ENCODE measurements at regions not wholly inside any gene's neighbourhood (a gene's known extent, or its start where the extent isn't known, plus 50 kb on each side); places are given as distances from the start of the nearest gene placed in this dataset.

- Histone ChIP-seq H3K36me3 (ENCODE audit: control insufficient read depth, insufficient read depth, low read length) (no peaks in the 10 kb centered on the region), H3K4me2 (ENCODE audit: low read length) (no peak overlapping the region), H3K4me1 (no peaks in the 10 kb centered on the region), H3K27me3 (ENCODE audit: control insufficient read depth, insufficient read depth, low read length) (no peaks in the 10 kb centered on the region), H3K9me3 (ENCODE audit: control insufficient read depth, low read length) (no peaks in the 10 kb centered on the region), H3K4me3 (ENCODE audit: low read depth, low read length) (no peak overlapping the region), H3K79me2 (no peaks in the 10 kb centered on the region), H3K9ac (no peak overlapping the region), H2AFZ (no peak overlapping the region), H3K27ac (no peak overlapping the region)
- TF ChIP-seq CTCF (IDR thresholded peaks at IDR 0.05), result no peak
Measured at GRCh38 chr4:175066923-175067627, 148.9 kb downstream of the ADAM29 start.

- Histone ChIP-seq H3K36me3 (ENCODE audit: control insufficient read depth, insufficient read depth, low read length) (no peaks in the 10 kb centered on the region), H3K27ac (no peak overlapping the region), H3K27me3 (ENCODE audit: control insufficient read depth, insufficient read depth, low read length) (no peaks in the 10 kb centered on the region), H3K79me2 (no peaks in the 10 kb centered on the region), H2AFZ (no peak overlapping the region), H3K9ac (no peak overlapping the region), H3K4me1 (no peaks in the 10 kb centered on the region), H3K4me3 (ENCODE audit: low read depth, low read length) (no peak overlapping the region), H3K4me2 (ENCODE audit: low read length) (no peak overlapping the region), H3K9me3 (ENCODE audit: control insufficient read depth, low read length) (no peaks in the 10 kb centered on the region)
- TF ChIP-seq CTCF (IDR thresholded peaks at IDR 0.05), result no peak
Measured at GRCh38 chr4:175068266-175068665, 150.1 kb downstream of the ADAM29 start.

GRCh38 chr4:175070444-175070843 lies 152.3 kb downstream of the ADAM29 start:
- no peak overlapping the region for H2AFZ ChIP-seq
- H3K9ac ChIP-seq, result no peak overlapping the region
- no peaks in the 10 kb centered on the region for H3K27me3 ChIP-seq (ENCODE audit: control insufficient read depth, insufficient read depth, low read length)
- H3K9me3 ChIP-seq (ENCODE audit: control insufficient read depth, low read length), result no peaks in the 10 kb centered on the region
- H3K79me2 ChIP-seq, result no peaks in the 10 kb centered on the region
- no peak for TF ChIP-seq CTCF (IDR thresholded peaks at IDR 0.05)
- no peak overlapping the region for H3K4me2 ChIP-seq (ENCODE audit: low read length)
- H3K27ac ChIP-seq, result no peak overlapping the region
- no peaks in the 10 kb centered on the region for H3K4me1 ChIP-seq
- no peaks in the 10 kb centered on the region for H3K36me3 ChIP-seq (ENCODE audit: control insufficient read depth, insufficient read depth, low read length)
- H3K4me3 ChIP-seq (ENCODE audit: low read depth, low read length), result no peak overlapping the region

- Histone ChIP-seq H3K27ac (no peak overlapping the region), H2AFZ (no peak overlapping the region), H3K79me2 (no peaks in the 10 kb centered on the region), H3K36me3 (ENCODE audit: control insufficient read depth, insufficient read depth, low read length) (no peaks in the 10 kb centered on the region), H3K27me3 (ENCODE audit: control insufficient read depth, insufficient read depth, low read length) (no peaks in the 10 kb centered on the region), H3K4me1 (no peaks in the 10 kb centered on the region), H3K4me3 (ENCODE audit: low read depth, low read length) (no peak overlapping the region), H3K9ac (no peak overlapping the region), H3K4me2 (ENCODE audit: low read length) (no peak overlapping the region), H3K9me3 (ENCODE audit: control insufficient read depth, low read length) (no peaks in the 10 kb centered on the region)
- no peak for TF ChIP-seq CTCF (IDR thresholded peaks at IDR 0.05)
Measured at GRCh38 chr4:175071123-175071522, 153.0 kb downstream of the ADAM29 start.

GRCh38 chr4:175087145-175087544 lies 169.0 kb downstream of the ADAM29 start:
- H3K4me2 ChIP-seq (ENCODE audit: low read length), result no peak overlapping the region
- no peak overlapping the region for H3K27ac ChIP-seq
- no peaks in the 10 kb centered on the region for H3K9me3 ChIP-seq (ENCODE audit: control insufficient read depth, low read length)
- no peak overlapping the region for H2AFZ ChIP-seq
- no peaks in the 10 kb centered on the region for H3K36me3 ChIP-seq (ENCODE audit: control insufficient read depth, insufficient read depth, low read length)
- no peaks in the 10 kb centered on the region for H3K4me1 ChIP-seq
- no peak overlapping the region for H3K9ac ChIP-seq
- no peak overlapping the region for H3K4me3 ChIP-seq (ENCODE audit: low read depth, low read length)
- no peak for TF ChIP-seq CTCF (IDR thresholded peaks at IDR 0.05)
- H3K27me3 ChIP-seq (ENCODE audit: control insufficient read depth, insufficient read depth, low read length), result no peaks in the 10 kb centered on the region
- H3K79me2 ChIP-seq, result no peaks in the 10 kb centered on the region
